A172 (cell line): ENCODE measurements at regions not wholly inside any gene's neighbourhood (a gene's known extent, or its start where the extent isn't known, plus 50 kb on each side); places are given as distances from the start of the nearest gene placed in this dataset.
"Not testable (repeated sequence)": the region's sequence is repeated elsewhere in the genome, so short reads cannot be mapped to it uniquely, and the experiment has no call there.

Experiments
- DNase-seq: peaks from one replicate; pipeline ENCODE4 v3.0.0-alpha.2; 2015; ENCODE audit warnings: low spot score

DNA sequence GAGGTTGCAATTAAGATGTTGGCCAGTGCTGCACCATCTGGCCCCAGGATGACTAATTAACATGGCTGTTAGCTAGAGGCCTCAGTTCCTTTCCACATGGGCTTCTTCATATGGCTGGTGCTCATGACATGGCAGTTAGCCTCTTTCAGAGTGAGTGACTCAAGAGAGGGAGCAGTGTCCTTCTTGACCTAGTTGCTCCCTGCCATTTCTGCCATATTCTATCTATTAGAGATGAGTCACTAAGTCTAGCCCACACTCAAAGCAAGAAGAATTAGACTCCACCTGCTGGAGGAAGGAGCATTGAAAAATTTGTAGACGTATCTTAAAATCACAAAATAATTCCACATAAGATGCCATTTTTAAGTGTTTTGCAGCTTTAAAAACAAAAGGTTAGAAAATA is 651.2 kb upstream of the CCNG1 start:
- DNase-seq, result no peak

- no peak for DNase-seq
Observed at GRCh38 chr5:162796507-162796906, 640.9 kb upstream of the CCNG1 start.

DNA sequence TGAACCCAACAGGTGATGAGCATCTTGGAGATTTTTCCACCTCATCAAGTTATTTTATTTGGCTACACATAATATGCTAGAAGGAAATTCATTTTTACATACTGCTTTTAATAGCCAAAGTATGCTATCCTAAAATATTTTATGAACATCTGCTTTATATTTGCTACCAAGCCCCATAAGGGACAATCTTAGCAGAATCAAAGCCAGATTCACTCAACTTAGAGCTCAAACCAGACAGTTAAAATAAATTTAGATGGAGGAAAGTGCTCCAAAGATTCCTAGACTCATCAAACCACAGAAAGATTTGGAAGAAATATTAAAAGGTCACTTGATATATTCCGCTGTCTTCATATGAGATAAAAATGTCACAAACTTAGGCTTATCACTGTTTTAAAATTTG is 637.1 kb upstream of the CCNG1 start:
- DNase-seq, result no peak

DNA sequence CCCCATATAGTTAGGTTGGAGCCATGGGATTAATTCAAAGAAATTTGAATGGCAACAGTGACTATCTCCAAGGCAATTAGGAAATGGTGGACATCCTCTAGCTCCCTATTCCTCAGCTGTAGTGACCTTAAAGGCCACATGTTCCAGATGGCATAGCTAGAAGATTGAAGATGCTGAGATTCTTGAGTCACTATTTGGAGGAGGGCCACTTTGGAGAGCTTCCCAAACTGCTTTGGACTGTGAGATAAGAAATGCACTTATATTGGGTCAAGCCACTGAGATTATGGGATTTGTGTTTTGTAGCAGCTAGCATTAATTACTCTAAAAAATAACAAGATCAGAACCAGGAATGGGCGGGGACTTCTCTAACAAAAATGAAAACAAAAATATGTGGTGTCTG is 636.2 kb upstream of the CCNG1 start:
- peak; percentile 23 for DNase-seq

GRCh38 chr5:162806195-162806594 is 631.2 kb upstream of the CCNG1 start:
- no peak for DNase-seq

GRCh38 chr5:162811071-162811470 is 626.3 kb upstream of the CCNG1 start:
- DNase-seq, result no peak

- DNase-seq, result no peak
Observed at GRCh38 chr5:162816816-162817215, 620.6 kb upstream of the CCNG1 start.

GRCh38 chr5:162817364-162817763 is 620.0 kb upstream of the CCNG1 start:
- no peak for DNase-seq

GRCh38 chr5:162821664-162822063 is 615.7 kb upstream of the CCNG1 start:
- DNase-seq, result not testable (repeated sequence)

DNA sequence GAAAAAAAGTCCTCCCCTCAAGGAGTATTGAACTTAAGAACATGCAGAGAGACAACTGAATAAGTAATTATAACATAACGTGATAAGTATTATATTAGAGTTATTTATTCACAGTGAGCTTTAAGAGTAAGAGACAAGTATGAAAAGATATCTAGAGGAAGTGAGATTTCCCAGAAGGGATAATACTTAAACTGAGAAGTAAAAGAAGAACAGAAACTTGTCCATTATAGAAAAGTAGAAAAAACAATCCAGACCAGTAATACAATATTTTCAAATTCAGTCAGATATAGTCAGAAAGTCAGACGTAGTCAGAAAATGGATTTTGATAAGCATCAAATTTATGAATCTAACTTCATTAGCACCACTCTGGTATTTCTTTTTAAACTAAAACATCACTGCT is 613.0 kb upstream of the CCNG1 start:
- DNase-seq, result no peak

DNA sequence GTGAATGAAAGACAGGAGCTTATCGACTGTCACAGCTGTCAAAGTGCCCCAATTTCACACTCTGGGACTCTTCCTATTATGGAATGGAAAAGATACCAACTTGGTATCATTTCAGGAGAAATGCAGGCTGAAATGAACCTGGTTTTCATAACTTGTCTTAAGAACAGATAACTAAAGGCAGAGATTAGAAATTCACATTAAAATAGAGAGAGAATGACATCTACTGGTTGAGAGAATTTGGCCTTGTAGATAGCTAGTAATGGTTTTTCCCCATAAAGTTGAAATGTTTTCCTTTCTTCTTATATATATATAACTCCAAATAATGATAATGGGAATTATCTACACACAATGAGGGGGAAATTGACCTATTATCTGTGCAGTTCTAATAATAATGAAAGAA is 600.2 kb upstream of the CCNG1 start:
- DNase-seq, result no peak

GRCh38 chr5:162842727-162843126 is 594.7 kb upstream of the CCNG1 start:
- no peak for DNase-seq

GRCh38 chr5:162852134-162852533 is 585.3 kb upstream of the CCNG1 start:
- no peak for DNase-seq

DNA sequence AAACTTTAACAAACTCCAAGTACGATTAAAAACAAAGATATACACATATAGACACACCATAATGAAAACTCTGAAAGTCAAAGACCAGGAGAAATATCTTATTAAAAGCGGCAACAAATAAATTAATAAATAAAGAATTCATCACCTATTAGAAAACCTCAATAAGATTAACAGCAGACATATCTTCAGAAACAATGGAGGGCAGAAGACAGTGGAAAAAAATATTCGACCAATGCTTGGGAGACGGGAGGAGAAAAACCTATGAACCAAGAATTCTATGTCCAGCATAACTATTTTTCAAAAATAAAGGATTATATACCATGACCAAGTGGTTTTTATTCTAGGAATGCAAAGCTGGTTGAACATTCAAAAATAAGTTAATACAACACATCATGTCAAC is 578.6 kb upstream of the CCNG1 start:
- DNase-seq, result no peak

GRCh38 chr5:162870966-162871365 is 566.4 kb upstream of the CCNG1 start:
- no peak for DNase-seq

- no peak for DNase-seq
Observed at GRCh38 chr5:162882629-162883028, 554.8 kb upstream of the CCNG1 start.

DNA sequence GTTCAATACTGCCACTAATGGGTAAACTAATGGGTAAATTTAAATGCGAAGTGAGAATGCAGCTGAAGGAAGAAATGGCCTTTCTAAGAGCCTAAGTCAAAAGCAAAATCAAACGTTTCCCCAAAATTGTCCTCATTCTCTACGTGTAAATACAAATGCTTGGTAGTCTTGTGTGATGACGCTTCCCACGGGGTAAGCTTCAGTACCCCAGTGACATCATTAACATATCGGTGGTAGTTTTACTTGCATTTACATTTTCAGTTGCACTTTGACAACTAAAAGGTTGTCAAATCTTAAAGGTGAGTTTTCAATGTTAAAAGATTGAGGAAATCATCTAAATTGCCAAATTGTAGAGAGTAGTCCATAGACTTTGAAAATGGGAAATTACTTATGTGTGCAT is 550.7 kb upstream of the CCNG1 start:
- no peak for DNase-seq

DNA sequence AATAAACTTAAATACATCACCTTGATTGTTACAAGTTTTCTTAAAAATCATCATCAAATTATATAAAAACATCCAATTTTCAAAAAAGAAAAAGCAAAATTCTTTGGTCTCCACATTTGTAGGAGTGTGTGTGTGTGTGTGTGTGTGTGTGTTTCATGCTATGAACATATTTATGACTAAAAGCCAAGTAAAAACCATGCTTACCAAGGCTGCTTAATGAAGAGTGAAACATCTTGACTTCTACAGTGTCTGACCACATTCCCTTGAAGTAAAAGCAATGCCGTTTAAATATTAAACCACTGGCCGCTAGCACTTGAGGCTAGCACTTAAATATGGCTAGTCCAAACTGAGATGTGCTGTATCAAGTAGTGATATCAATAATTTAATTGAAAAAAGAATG is 549.1 kb upstream of the CCNG1 start:
- no peak for DNase-seq

- no peak for DNase-seq
Observed at GRCh38 chr5:162911873-162912272, 525.5 kb upstream of the CCNG1 start.

GRCh38 chr5:162916368-162916767 is 521.0 kb upstream of the CCNG1 start:
- no peak for DNase-seq

DNA sequence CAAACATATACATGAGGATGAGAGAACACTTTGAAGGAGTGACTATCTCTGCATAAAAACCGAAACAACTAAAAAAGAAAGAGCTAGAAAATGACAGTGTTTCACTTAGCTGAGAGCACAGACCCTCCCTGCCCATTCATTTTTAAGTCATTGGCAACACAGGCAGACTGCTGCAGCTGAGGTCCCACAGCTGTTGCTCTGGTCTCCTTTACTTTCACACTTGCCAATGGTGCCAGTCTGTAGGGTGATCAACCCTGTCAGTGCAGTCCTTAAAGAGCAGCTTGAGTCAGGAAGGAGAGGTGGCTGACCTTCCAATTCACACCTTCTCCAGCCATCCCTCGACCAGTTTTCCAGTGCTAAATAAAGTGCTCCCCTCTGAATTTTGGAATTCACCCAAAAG is 508.3 kb upstream of the CCNG1 start:
- DNase-seq, result no peak

- no peak for DNase-seq
Observed at GRCh38 chr5:162931501-162931900, 505.9 kb upstream of the CCNG1 start.

GRCh38 chr5:162939991-162940390 is 497.4 kb upstream of the CCNG1 start:
- DNase-seq, result no peak

DNA sequence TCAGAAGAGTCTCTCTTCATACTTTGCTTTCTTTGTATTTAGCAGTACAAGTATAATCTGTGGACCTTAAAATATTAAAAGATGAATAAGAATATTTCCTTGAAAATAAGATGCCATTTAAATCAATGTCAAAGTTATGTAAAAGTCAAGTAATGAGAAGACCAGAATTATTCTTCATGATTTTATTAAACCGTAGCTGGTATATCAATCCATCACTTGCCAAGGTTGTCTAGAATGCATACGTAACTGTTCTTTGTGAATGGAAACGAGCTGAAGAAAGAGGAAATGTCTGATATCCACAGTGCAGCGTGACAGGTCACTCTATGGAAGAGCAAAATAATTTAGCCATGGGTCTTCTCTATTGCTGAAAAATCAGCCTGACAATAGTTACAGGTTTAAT is 488.7 kb upstream of the CCNG1 start:
- DNase-seq, result no peak

GRCh38 chr5:162956570-162956969 is 480.8 kb upstream of the CCNG1 start:
- DNase-seq, result no peak
